K562 (cell line): ENCODE measurements at regions not wholly inside any gene's neighbourhood (a gene's known extent, or its start where the extent isn't known, plus 50 kb on each side); places are given as distances from the start of the nearest gene placed in this dataset.

ENCODE experiments used
- ATAC-seq: fragments of 200-7000 bp; cut with Tn5 transposase; 3 replicates; pipeline ENCODE4 v1.9.1; 2020; ENCODE audit warnings: moderate library complexity
- BruUV-seq: library from RNA; stranded (reverse); fragments of 400-500 nt; replicated peaks from 2 replicates; lab custom pipeline; 2021; lab: Mats Ljungman, UMichigan
- CTCF ChIA-PET: fragments of 300-600 bp; formaldehyde crosslinking; extraction: SDS; loops from one replicate; lab custom pipeline; 2021; ENCODE audit warnings: low intra/inter-chr PET ratio; lab: Yijun Ruan, JAX
- POLR2A ChIA-PET: fragments of 300-600, 350-650 bp; sonication (Branson Sonifier 250); formaldehyde crosslinking; extraction: SDS; loops from one replicate; lab custom pipeline; 2021; ENCODE audit warnings: antibody characterized with exemption, inconsistent platforms; lab: Yijun Ruan, JAX
- DNase-seq, 4 experiments: peaks; one replicate each; pipeline versions ENCODE4 v3.0.0 to v3.0.0-alpha.2; 2011 to 2018; ENCODE audit warnings: low spot score in 3 of 4, mixed read lengths in 3 of 4; ENCODE audit errors: extremely low read depth in 1 of 4
- FAIRE-seq: peaks from 2 replicates; lab custom pipeline; 2011; peaks lifted over from hg19 to GRCh38; lab: Jason Lieb, UNC
- H2AFZ ChIP-seq: 2 replicates; pipeline ENCODE4 v1.6.0; 2011; ENCODE audit warnings: low read depth, low read length, control low read depth, inconsistent platforms
- H3K27ac ChIP-seq: fragments of 200-600 bp; 3 replicates; pipeline ENCODE4 v1.8.0; 2011; ENCODE audit warnings: low read depth, mild to moderate bottlenecking, control low read depth, inconsistent platforms, low read length, moderate library complexity, mixed read lengths; ENCODE audit errors: extremely low read depth
- H3K27me3 ChIP-seq, 2 experiments: fragments of 300-600 bp in 1 of 2; 2 replicates in 1 of 2; 3 replicates in 1 of 2; pipeline versions ENCODE4 v1.6.0 to v1.8.0; 2011; ENCODE audit warnings: inconsistent platforms in 2 of 2, low read length in 2 of 2, mild to moderate bottlenecking in 1 of 2, mixed read lengths in 1 of 2, moderate library complexity in 1 of 2; ENCODE audit not compliant: control insufficient read depth in 2 of 2, insufficient read depth in 2 of 2
- H3K36me3 ChIP-seq: fragments of 300-600 bp; 3 replicates; pipeline ENCODE4 v1.8.0; 2011; ENCODE audit warnings: mild to moderate bottlenecking, low read length, inconsistent platforms; ENCODE audit not compliant: control insufficient read depth, insufficient read depth
- H3K4me1 ChIP-seq, 2 experiments: fragments of 200-600 bp in 1 of 2; replicated peaks in 1 of 2; 2 replicates in 1 of 2; 3 replicates in 1 of 2; pipeline versions ENCODE4 v1.5.1 to v1.8.0; 2011; ENCODE audit warnings: inconsistent platforms in 2 of 2, low read length in 2 of 2, mild to moderate bottlenecking in 1 of 2, mixed read lengths in 1 of 2, moderate library complexity in 1 of 2; ENCODE audit not compliant: control insufficient read depth in 2 of 2, insufficient read depth in 2 of 2
- H3K4me2 ChIP-seq: 2 replicates; pipeline ENCODE4 v1.6.1; 2011; ENCODE audit warnings: low read length, control low read depth, inconsistent platforms, mixed read lengths; ENCODE audit not compliant: insufficient read depth
- H3K4me3 ChIP-seq: fragments of 200-600 bp; sonication (generic), shearing (Covaris generic); 2 replicates; pipeline ENCODE4 v1.5.1; 2016; ENCODE audit warnings: control low read depth, inconsistent platforms
- H3K79me2 ChIP-seq: fragments of 200-600 bp; 3 replicates; pipeline ENCODE4 v1.8.0; 2011; ENCODE audit warnings: low read length, inconsistent platforms; ENCODE audit not compliant: control insufficient read depth, insufficient read depth
- H3K9ac ChIP-seq, 2 experiments: 2 replicates each; pipeline versions ENCODE4 v1.6.0 to v1.6.1; 2011; ENCODE audit warnings: low read depth in 2 of 2, low read length in 2 of 2, control low read depth in 1 of 2, inconsistent platforms in 1 of 2, mild to moderate bottlenecking in 1 of 2, mixed read lengths in 1 of 2; ENCODE audit not compliant: insufficient read depth in 1 of 2
- H3K9me1 ChIP-seq: one replicate; pipeline ENCODE4 v1.6.0; 2011; ENCODE audit warnings: inconsistent platforms, mild to moderate bottlenecking, low read length, moderate library complexity; ENCODE audit not compliant: control insufficient read depth, insufficient read depth
- H3K9me3 ChIP-seq: replicated peaks from 2 replicates; pipeline ENCODE4 v1.5.1; 2011; ENCODE audit warnings: low read depth, low read length, inconsistent platforms; ENCODE audit not compliant: control insufficient read depth, insufficient read depth
- H4K20me1 ChIP-seq: replicated peaks from 2 replicates; pipeline ENCODE4 v1.6.1; 2011; ENCODE audit warnings: low read length, inconsistent platforms, mixed read lengths; ENCODE audit not compliant: control insufficient read depth, insufficient read depth
- ARID3B ChIP-seq: fragments of 250-450 bp; sonication (Bioruptor Pico); IDR thresholded peaks from 2 replicates; pipeline ENCODE4 v1.4.0; 2020; ENCODE audit warnings: borderline replicate concordance
- CHD4 ChIP-seq: fragments of 200-600 bp; sonication (generic); IDR thresholded peaks from 3 replicates; pipeline ENCODE4 v1.6.1; 2012; ENCODE audit warnings: low read depth, mild to moderate bottlenecking, mixed read lengths, low read length, inconsistent platforms; ENCODE audit not compliant: insufficient read depth, insufficient replicate concordance, poor library complexity, severe bottlenecking
- DNMT1 ChIP-seq: fragments of 450-650 bp; IDR thresholded peaks from 2 replicates; pipeline ENCODE4 v1.6.1; 2016; ENCODE audit warnings: antibody characterized with exemption, mild to moderate bottlenecking
- ETV6 ChIP-seq, 3 experiments: fragments of 150-350 bp in 1 of 3; sonication (generic) in 1 of 3; formaldehyde crosslinking in 1 of 3; IDR thresholded peaks; 2 replicates each; pipeline versions ENCODE4 v1.6.1 to v1.8.0; 2014 to 2022; ENCODE audit warnings: borderline replicate concordance in 2 of 3, low read depth in 2 of 3, antibody characterized with exemption in 1 of 3, low read length in 1 of 3, mild to moderate bottlenecking in 1 of 3, missing genetic modification reagents in 1 of 3
- EWSR1 ChIP-seq: fragments of 450-650 bp; IDR thresholded peaks from 2 replicates; pipeline ENCODE4 v1.6.1; 2018; ENCODE audit warnings: borderline replicate concordance, mild to moderate bottlenecking, low read depth, moderate library complexity; ENCODE audit not compliant: partially characterized antibody
- FOSL1 ChIP-seq: fragments of 200-800 bp; sonication (Bioruptor generic); conservative IDR thresholded peaks from 2 replicates; pipeline ENCODE4 v1.6.1; 2016; ENCODE audit warnings: missing genetic modification characterization, missing compliant biosample characterization
- HNRNPH1 ChIP-seq: fragments of 200-400 bp; formaldehyde crosslinking; optimal IDR thresholded peaks from 2 replicates; pipeline ENCODE3; 2017; ENCODE audit warnings: low read depth, mild to moderate bottlenecking, low read length, moderate library complexity
- MAFF ChIP-seq: IDR thresholded peaks from 2 replicates; pipeline ENCODE4 v1.6.1; 2012; ENCODE audit warnings: low read length, improper control_type of control experiment
- MYBL2 ChIP-seq, 2 experiments: fragments of 450-650 bp in 1 of 2; sonication (generic) in 1 of 2; formaldehyde crosslinking in 1 of 2; IDR thresholded peaks; 2 replicates each; pipeline versions ENCODE4 v1.6.1 to v1.8.1; 2017 to 2022; ENCODE audit warnings: borderline replicate concordance in 1 of 2, inconsistent platforms in 1 of 2, low read depth in 1 of 2, mild to moderate bottlenecking in 1 of 2, missing genetic modification reagents in 1 of 2, moderate library complexity in 1 of 2
- PHF21A ChIP-seq: fragments of 450-650 bp; IDR thresholded peaks from 2 replicates; pipeline ENCODE4 v1.6.1; 2017; ENCODE audit warnings: low read depth, borderline replicate concordance
- SIRT6 ChIP-seq: IDR thresholded peaks from one replicate; pipeline ENCODE4 v1.6.1; 2012; ENCODE audit warnings: low read depth, mild to moderate bottlenecking, control low read depth, inconsistent platforms, low read length, moderate library complexity
- SREBF1 ChIP-seq: fragments of 150-350 bp; IDR thresholded peaks from 2 replicates; pipeline ENCODE4 v1.6.1; 2014; ENCODE audit warnings: antibody characterized with exemption, low read depth, low read length, borderline replicate concordance
- TARDBP ChIP-seq: fragments of 450-650 bp; IDR thresholded peaks from 2 replicates; pipeline ENCODE4 v1.6.1; 2016
- TFAM ChIP-seq: fragments of 250-450 bp; sonication (Bioruptor Pico); conservative IDR thresholded peaks from 2 replicates; pipeline ENCODE4 v1.5.0; 2021; ENCODE audit warnings: mild to moderate bottlenecking, moderate library complexity
- ZC3H11A ChIP-seq: IDR thresholded peaks from 2 replicates; pipeline ENCODE4 v1.6.1; 2012; ENCODE audit warnings: low read depth, low read length, improper control_type of control experiment
- ZNF280B ChIP-seq: fragments of 250-450 bp; sonication (Bioruptor Pico); IDR thresholded peaks from 2 replicates; pipeline ENCODE4 v1.5.1; 2021; ENCODE audit warnings: mild to moderate bottlenecking
- ZNF766 ChIP-seq: fragments of 200-800 bp; sonication (Bioruptor generic); conservative IDR thresholded peaks from 2 replicates; pipeline ENCODE4 v1.6.1; 2016; ENCODE audit warnings: missing genetic modification characterization, missing compliant biosample characterization
- WGBS: fragments of 100-300 bp; shearing (Covaris generic); methylation state at CpG from one replicate; pipeline ENCODE4 v1.1.6; 2016; ENCODE audit warnings: low coverage, mixed read lengths; ENCODE audit not compliant: insufficient coverage; ENCODE audit errors: missing lambda C conversion rate; 5-methylcytosine and 5-hydroxymethylcytosine counted together
- in situ Hi-C: fragments of 300-500 bp; cut with MboI; formaldehyde crosslinking; loops from 4 replicates; pipeline ENCODE4 v1.15.0; 2018; ENCODE audit warnings: inconsistent platforms, mixed read lengths
- intact Hi-C: fragments of 100-400 bp; cut with micrococcal nuclease; formaldehyde crosslinking; loops from 2 replicates; pipeline ENCODE4 v1.14.2; 2022
- TF ChIP-seq, protein P1 (sequence below): fragments of 450-650 bp; conservative IDR thresholded peaks from 2 replicates; pipeline ENCODE4 v1.6.1; 2016; ENCODE audit warnings: missing genetic modification characterization, low read depth, mild to moderate bottlenecking, missing compliant biosample characterization, moderate library complexity

DNA sequence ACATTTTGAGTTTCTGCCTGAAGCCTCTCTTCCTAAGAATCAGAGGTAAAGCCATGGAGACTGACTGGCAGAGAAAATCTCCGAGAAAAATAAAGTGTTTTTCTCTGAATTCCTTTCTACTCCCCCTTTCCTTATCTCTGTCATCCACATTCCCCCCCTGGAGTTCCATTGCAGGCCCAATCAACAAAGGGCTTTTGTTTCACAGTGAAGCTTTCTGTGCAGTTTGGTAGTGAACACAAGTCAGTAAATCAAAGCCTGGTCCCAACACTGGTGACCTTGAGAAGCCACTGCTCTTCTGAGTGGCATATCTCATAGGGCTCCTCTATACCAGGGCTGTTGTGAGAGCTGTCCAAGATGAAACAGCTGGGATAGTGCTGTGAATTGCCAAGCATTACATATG, 228.4 kb downstream of the SEC16B start:
- no peaks in the 10 kb centered on the region for H4K20me1 ChIP-seq
- ATAC-seq (no peak), DNase-seq (no peak), FAIRE-seq (no peak)
- H3K4me3 ChIP-seq: no peak overlapping the region
- in situ Hi-C loops (no loop called here), intact Hi-C loops (no loop called here)
- no TSS peak for BruUV-seq
- H3K4me1 ChIP-seq: no peaks in the 10 kb centered on the region
- H3K9ac ChIP-seq: no peak overlapping the region
- no peaks in the 10 kb centered on the region for H3K9me1 ChIP-seq
- no peaks in the 10 kb centered on the region for H3K27me3 ChIP-seq
- H3K27ac ChIP-seq: no peak overlapping the region
- POLR2A ChIA-PET: no interaction called here
- H3K79me2 ChIP-seq: no peaks in the 10 kb centered on the region
- CTCF ChIA-PET: no interaction called here
- H2AFZ ChIP-seq: no peak overlapping the region
- H3K36me3 ChIP-seq: no peaks in the 10 kb centered on the region
- H3K4me2 ChIP-seq: no peak overlapping the region
- 0% methylated on average over 1 of the region's 1 CpG for WGBS
- H3K9me3 ChIP-seq: no peaks in the 10 kb centered on the region
- no peak for TF ChIP-seq SREBF1
- no peak for TF ChIP-seq HNRNPH1
- TF ChIP-seq TFAM (CRISPR knock-in tag): no peak
- TF ChIP-seq SIRT6: no peak
- no peak for TF ChIP-seq FOSL1 (tag)
- TF ChIP-seq, protein P1, sequence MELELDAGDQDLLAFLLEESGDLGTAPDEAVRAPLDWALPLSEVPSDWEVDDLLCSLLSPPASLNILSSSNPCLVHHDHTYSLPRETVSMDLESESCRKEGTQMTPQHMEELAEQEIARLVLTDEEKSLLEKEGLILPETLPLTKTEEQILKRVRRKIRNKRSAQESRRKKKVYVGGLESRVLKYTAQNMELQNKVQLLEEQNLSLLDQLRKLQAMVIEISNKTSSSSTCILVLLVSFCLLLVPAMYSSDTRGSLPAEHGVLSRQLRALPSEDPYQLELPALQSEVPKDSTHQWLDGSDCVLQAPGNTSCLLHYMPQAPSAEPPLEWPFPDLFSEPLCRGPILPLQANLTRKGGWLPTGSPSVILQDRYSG (tag): no peak
- no peak for TF ChIP-seq ZC3H11A
- no peak for TF ChIP-seq PHF21A
- TF ChIP-seq ETV6 (IDR thresholded peaks at IDR 0.05; ENCODE audit: borderline replicate concordance in 1 of 2, low read depth in 2 of 2, low read length in 1 of 2): no peak
- no peak for TF ChIP-seq ETV6 (CRISPR knock-in tag; IDR thresholded peaks at IDR 0.05; ENCODE audit: borderline replicate concordance)
- TF ChIP-seq TARDBP: no peak
- TF ChIP-seq CHD4: no peak
- TF ChIP-seq ARID3B: no peak
- no peak for TF ChIP-seq ZNF766 (CRISPR knock-in tag)
- no peak for TF ChIP-seq DNMT1
- no peak for TF ChIP-seq MYBL2 (IDR thresholded peaks at IDR 0.05; ENCODE audit: low read depth)
- no peak for TF ChIP-seq MYBL2 (CRISPR knock-in tag; IDR thresholded peaks at IDR 0.05; ENCODE audit: borderline replicate concordance)
- TF ChIP-seq ZNF280B (CRISPR knock-in tag): no peak
- TF ChIP-seq MAFF: no peak
- no peak for TF ChIP-seq EWSR1
